ENCODE measurements at regions not wholly inside any gene's neighbourhood (a gene's known extent, or its start where the extent isn't known, plus 50 kb on each side); places are given as distances from the start of the nearest gene placed in this dataset.

GRCh38 chr2:193806088-193806774 is 1611.5 kb upstream of the TMEFF2 start:
- Histone ChIP-seq H3K14ac (ENCODE audit: low read length) (no peak overlapping the region), H3K4me2 (ENCODE audit: low read length) (no peak overlapping the region), H4K8ac (ENCODE audit: low read depth, low read length) (no peak overlapping the region), H2BK12ac (ENCODE audit: low read length) (no peak overlapping the region), H3K4ac (ENCODE audit: low read depth, low read length) (no peak overlapping the region), H3K9ac (ENCODE audit: low read length) (no peak overlapping the region), H3K9me3 (ENCODE audit: insufficient read depth, low read depth, low read length) (no peaks in the 10 kb centered on the region), H4K12ac (ENCODE audit: low read depth, low read length) (no peak overlapping the region), H3K18ac (ENCODE audit: low read length) (no peak overlapping the region), H3K4me1 (ENCODE audit: control insufficient read depth in 1 of 2, insufficient read depth in 2 of 2, low read length in 2 of 2) (no peaks in the 10 kb centered on the region), H2AK5ac (ENCODE audit: low read length) (no peak overlapping the region), H3K36me3 (ENCODE audit: control insufficient read depth in 1 of 2, insufficient read depth in 2 of 2, low read length in 2 of 2) (no peaks in the 10 kb centered on the region), H4K91ac (ENCODE audit: low read depth, low read length) (no peak overlapping the region), H2BK120ac (ENCODE audit: insufficient read depth, low read length, poor library complexity) (no peak overlapping the region), H2AFZ (ENCODE audit: insufficient read depth, low read length, poor library complexity) (no peak overlapping the region), H3K79me1 (ENCODE audit: low read length) (no peaks in the 10 kb centered on the region), H3K79me2 (ENCODE audit: control insufficient read depth, insufficient read depth, low read length, poor library complexity) (no peaks in the 10 kb centered on the region), H3K4me3 (ENCODE audit: low read depth, low read length) (no peak overlapping the region), H3K27ac (ENCODE audit: low read depth, low read length) (no peak overlapping the region), H3K27me3 (ENCODE audit: insufficient read depth, low read length) (no peaks in the 10 kb centered on the region), H2BK5ac (ENCODE audit: low read depth, low read length, poor library complexity) (no peak overlapping the region), H3K23ac (ENCODE audit: low read length) (no peak overlapping the region)
- no CpG with 5 or more reads among the region's 6 CpGs for WGBS (ENCODE audit: extremely low coverage, insufficient coverage, insufficient read length)
- no peak for DNase-seq

DNA sequence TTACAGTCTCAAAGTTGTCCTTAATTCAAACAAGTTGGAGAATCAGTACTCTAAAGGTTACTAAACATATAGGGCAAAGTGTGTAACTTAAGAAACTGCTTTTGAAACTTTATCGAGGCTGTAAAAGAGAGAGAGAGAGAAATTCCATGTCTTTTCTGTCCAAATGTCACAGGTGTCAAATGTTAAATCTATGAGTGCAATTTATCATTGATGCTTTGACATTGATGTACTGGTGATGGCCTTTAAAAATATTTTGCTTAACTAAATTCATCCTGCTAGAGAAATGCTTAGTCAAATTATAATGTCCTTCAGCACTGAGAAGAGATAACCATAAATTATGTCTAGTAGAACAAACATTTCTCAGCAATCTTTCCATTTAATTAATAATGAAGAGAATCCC is 1602.1 kb upstream of the TMEFF2 start:
- H2AK5ac ChIP-seq (ENCODE audit: low read length), result no peak overlapping the region
- H3K4me1 ChIP-seq (ENCODE audit: control insufficient read depth in 1 of 2, insufficient read depth in 2 of 2, low read length in 2 of 2), result no peaks in the 10 kb centered on the region
- H3K79me2 ChIP-seq (ENCODE audit: control insufficient read depth, insufficient read depth, low read length, poor library complexity), result no peaks in the 10 kb centered on the region
- H3K36me3 ChIP-seq (ENCODE audit: control insufficient read depth in 1 of 2, insufficient read depth in 2 of 2, low read length in 2 of 2), result no peaks in the 10 kb centered on the region
- WGBS (ENCODE audit: extremely low coverage, insufficient coverage, insufficient read length), result no CpG with 5 or more reads among the region's 1 CpG
- no peak overlapping the region for H3K9ac ChIP-seq (ENCODE audit: low read length)
- no peak overlapping the region for H2BK120ac ChIP-seq (ENCODE audit: insufficient read depth, low read length, poor library complexity)
- no peak overlapping the region for H4K12ac ChIP-seq (ENCODE audit: low read depth, low read length)
- no peak overlapping the region for H4K91ac ChIP-seq (ENCODE audit: low read depth, low read length)
- no peaks in the 10 kb centered on the region for H3K9me3 ChIP-seq (ENCODE audit: insufficient read depth, low read depth, low read length)
- H3K79me1 ChIP-seq (ENCODE audit: low read length), result no peaks in the 10 kb centered on the region
- no peak overlapping the region for H3K4me2 ChIP-seq (ENCODE audit: low read length)
- H2BK5ac ChIP-seq (ENCODE audit: low read depth, low read length, poor library complexity), result no peak overlapping the region
- no peak overlapping the region for H3K14ac ChIP-seq (ENCODE audit: low read length)
- H3K18ac ChIP-seq (ENCODE audit: low read length), result no peak overlapping the region
- no peak overlapping the region for H2AFZ ChIP-seq (ENCODE audit: insufficient read depth, low read length, poor library complexity)
- DNase-seq, result no peak
- H3K4ac ChIP-seq (ENCODE audit: low read depth, low read length), result no peak overlapping the region
- no peak overlapping the region for H2BK12ac ChIP-seq (ENCODE audit: low read length)
- no peak overlapping the region for H3K23ac ChIP-seq (ENCODE audit: low read length)
- no peak overlapping the region for H3K27ac ChIP-seq (ENCODE audit: low read depth, low read length)
- H3K4me3 ChIP-seq (ENCODE audit: low read depth, low read length), result no peak overlapping the region
- no peak overlapping the region for H4K8ac ChIP-seq (ENCODE audit: low read depth, low read length)
- H3K27me3 ChIP-seq (ENCODE audit: insufficient read depth, low read length), result no peaks in the 10 kb centered on the region

DNA sequence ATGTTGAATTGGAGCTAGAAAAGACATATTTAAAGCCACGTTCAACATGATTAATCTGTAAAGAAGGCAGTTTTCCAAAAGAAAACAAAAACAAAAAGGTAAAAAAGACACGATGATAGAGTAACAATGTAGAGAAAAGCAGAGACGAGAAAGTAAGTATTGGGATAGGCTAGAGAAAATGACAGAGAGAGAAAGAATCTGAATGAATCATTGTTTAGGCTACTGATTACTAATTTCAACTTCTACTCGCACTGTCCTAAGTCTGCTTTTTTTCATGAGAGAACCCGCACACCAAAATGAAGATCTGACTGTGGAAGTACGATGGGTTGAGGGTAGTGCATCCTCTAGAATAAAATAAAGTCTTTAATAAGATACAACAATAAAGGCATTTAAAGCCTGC is 1599.2 kb upstream of the TMEFF2 start:
- H4K12ac ChIP-seq (ENCODE audit: low read depth, low read length), result no peak overlapping the region
- no peak overlapping the region for H3K18ac ChIP-seq (ENCODE audit: low read length)
- H3K4ac ChIP-seq (ENCODE audit: low read depth, low read length), result no peak overlapping the region
- no peak overlapping the region for H3K4me3 ChIP-seq (ENCODE audit: low read depth, low read length)
- no CpG with 5 or more reads among the region's 6 CpGs for WGBS (ENCODE audit: extremely low coverage, insufficient coverage, insufficient read length)
- no peak overlapping the region for H2BK5ac ChIP-seq (ENCODE audit: low read depth, low read length, poor library complexity)
- H3K23ac ChIP-seq (ENCODE audit: low read length), result no peak overlapping the region
- no peak overlapping the region for H2AK5ac ChIP-seq (ENCODE audit: low read length)
- no peak overlapping the region for H4K91ac ChIP-seq (ENCODE audit: low read depth, low read length)
- H3K14ac ChIP-seq (ENCODE audit: low read length), result no peak overlapping the region
- no peak overlapping the region for H3K27ac ChIP-seq (ENCODE audit: low read depth, low read length)
- H3K9me3 ChIP-seq (ENCODE audit: insufficient read depth, low read depth, low read length), result no peaks in the 10 kb centered on the region
- no peak overlapping the region for H2BK120ac ChIP-seq (ENCODE audit: insufficient read depth, low read length, poor library complexity)
- H3K79me1 ChIP-seq (ENCODE audit: low read length), result no peaks in the 10 kb centered on the region
- no peaks in the 10 kb centered on the region for H3K79me2 ChIP-seq (ENCODE audit: control insufficient read depth, insufficient read depth, low read length, poor library complexity)
- no peak overlapping the region for H3K9ac ChIP-seq (ENCODE audit: low read length)
- H4K8ac ChIP-seq (ENCODE audit: low read depth, low read length), result no peak overlapping the region
- H2BK12ac ChIP-seq (ENCODE audit: low read length), result no peak overlapping the region
- H3K4me2 ChIP-seq (ENCODE audit: low read length), result no peak overlapping the region
- H3K36me3 ChIP-seq (ENCODE audit: control insufficient read depth in 1 of 2, insufficient read depth in 2 of 2, low read length in 2 of 2), result no peaks in the 10 kb centered on the region
- no peaks in the 10 kb centered on the region for H3K27me3 ChIP-seq (ENCODE audit: insufficient read depth, low read length)
- H3K4me1 ChIP-seq (ENCODE audit: control insufficient read depth in 1 of 2, insufficient read depth in 2 of 2, low read length in 2 of 2), result no peaks in the 10 kb centered on the region
- peak; percentile 2 to 51 for DNase-seq
- H2AFZ ChIP-seq (ENCODE audit: insufficient read depth, low read length, poor library complexity), result no peak overlapping the region

DNA sequence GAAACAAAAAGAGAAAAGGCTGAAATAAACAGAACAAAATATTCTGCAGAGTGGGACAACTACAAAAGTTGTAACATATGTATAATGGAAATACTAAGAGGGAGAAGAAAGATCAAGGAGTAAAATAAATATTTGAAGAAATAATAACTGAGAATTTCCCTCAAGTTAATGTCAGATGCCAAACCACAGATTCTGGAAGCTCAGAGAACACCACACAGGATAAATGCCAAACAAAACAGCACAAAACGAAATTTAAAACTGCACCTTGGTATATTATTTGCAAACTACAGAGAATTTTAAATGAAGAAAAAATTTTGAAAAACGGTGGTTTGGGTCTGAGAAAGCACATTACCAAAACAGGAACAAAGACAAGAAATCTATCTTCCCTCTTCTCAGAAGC is 1588.9 kb upstream of the TMEFF2 start:
- H2BK5ac ChIP-seq (ENCODE audit: low read depth, low read length, poor library complexity), result no peak overlapping the region
- no peaks in the 10 kb centered on the region for H3K9me3 ChIP-seq (ENCODE audit: insufficient read depth, low read depth, low read length)
- no peak overlapping the region for H4K91ac ChIP-seq (ENCODE audit: low read depth, low read length)
- no peak overlapping the region for H2BK120ac ChIP-seq (ENCODE audit: insufficient read depth, low read length, poor library complexity)
- H3K4ac ChIP-seq (ENCODE audit: low read depth, low read length), result no peak overlapping the region
- no peak overlapping the region for H3K23ac ChIP-seq (ENCODE audit: low read length)
- H3K4me3 ChIP-seq (ENCODE audit: low read depth, low read length), result no peak overlapping the region
- H3K18ac ChIP-seq (ENCODE audit: low read length), result no peak overlapping the region
- H2AFZ ChIP-seq (ENCODE audit: insufficient read depth, low read length, poor library complexity), result no peak overlapping the region
- H3K4me2 ChIP-seq (ENCODE audit: low read length), result no peak overlapping the region
- no peak overlapping the region for H3K14ac ChIP-seq (ENCODE audit: low read length)
- no peak overlapping the region for H3K27ac ChIP-seq (ENCODE audit: low read depth, low read length)
- no peak overlapping the region for H2BK12ac ChIP-seq (ENCODE audit: low read length)
- no peaks in the 10 kb centered on the region for H3K4me1 ChIP-seq (ENCODE audit: control insufficient read depth in 1 of 2, insufficient read depth in 2 of 2, low read length in 2 of 2)
- no peak overlapping the region for H3K9ac ChIP-seq (ENCODE audit: low read length)
- WGBS (ENCODE audit: extremely low coverage, insufficient coverage, insufficient read length), result no CpG with 5 or more reads among the region's 2 CpGs
- no peaks in the 10 kb centered on the region for H3K36me3 ChIP-seq (ENCODE audit: control insufficient read depth in 1 of 2, insufficient read depth in 2 of 2, low read length in 2 of 2)
- H4K12ac ChIP-seq (ENCODE audit: low read depth, low read length), result no peak overlapping the region
- no peak overlapping the region for H2AK5ac ChIP-seq (ENCODE audit: low read length)
- no peaks in the 10 kb centered on the region for H3K79me2 ChIP-seq (ENCODE audit: control insufficient read depth, insufficient read depth, low read length, poor library complexity)
- H3K27me3 ChIP-seq (ENCODE audit: insufficient read depth, low read length), result no peaks in the 10 kb centered on the region
- H4K8ac ChIP-seq (ENCODE audit: low read depth, low read length), result no peak overlapping the region
- H3K79me1 ChIP-seq (ENCODE audit: low read length), result no peaks in the 10 kb centered on the region
- no peak for DNase-seq

Data from trophoblast cell (in vitro differentiated cells and primary cell).